WTC11 (cell line): ENCODE measurements at regions not wholly inside any gene's neighbourhood (a gene's known extent, or its start where the extent isn't known, plus 50 kb on each side); places are given as distances from the start of the nearest gene placed in this dataset.

Experiments
- ATAC-seq: fragments of 200-7000 bp; cut with Tn5 transposase; 2 replicates; pipeline ENCODE4 v1.10.0; 2021; ENCODE audit warnings: mild to moderate bottlenecking, moderate library complexity
- CTCF ChIA-PET: fragments of 300-600 bp; sonication (Branson Sonifier 250); formaldehyde crosslinking; loops from one replicate; lab custom pipeline; 2021; ENCODE audit warnings: antibody characterized with exemption; lab: Charles Lee
- POLR2A ChIA-PET: fragments of 350-600 bp; sonication (Branson Sonifier 250); formaldehyde crosslinking; loops from one replicate; lab custom pipeline; 2021; ENCODE audit warnings: antibody characterized with exemption; lab: Charles Lee
- DNase-seq: peaks from one replicate; pipeline ENCODE4 v3.0.0; 2021; ENCODE audit warnings: low spot score
- H3K27ac Mint-ChIP-seq: 2 replicates; pipeline ENCODE4 v1.8.0; 2021; ENCODE audit warnings: mixed read lengths
- H3K27me3 Mint-ChIP-seq: 2 replicates; pipeline ENCODE4 v1.8.0; 2021; ENCODE audit warnings: low read depth, mild to moderate bottlenecking, moderate library complexity, mixed read lengths
- H3K36me3 Mint-ChIP-seq: 2 replicates; pipeline ENCODE4 v1.8.0; 2021; ENCODE audit warnings: mixed read lengths
- H3K4me1 Mint-ChIP-seq: 2 replicates; pipeline ENCODE4 v1.8.0; 2022; ENCODE audit warnings: mixed read lengths
- H3K4me3 Mint-ChIP-seq: 2 replicates; pipeline ENCODE4 v1.8.0; 2021; ENCODE audit warnings: mild to moderate bottlenecking, moderate library complexity, mixed read lengths
- H3K9me3 Mint-ChIP-seq: 2 replicates; pipeline ENCODE4 v1.8.0; 2021; ENCODE audit warnings: mixed read lengths
- AFF4 ChIP-seq: sonication (generic); formaldehyde crosslinking; IDR thresholded peaks from 2 replicates; pipeline ENCODE4 v1.8.1; 2023; ENCODE audit warnings: mild to moderate bottlenecking, missing genetic modification reagents, borderline replicate concordance
- CTCF ChIP-seq: fragments of 200-600 bp; IDR thresholded peaks from 2 replicates; pipeline ENCODE4 v1.8.0; 2022; ENCODE audit warnings: antibody characterized with exemption
- FOXJ3 ChIP-seq: sonication (generic); formaldehyde crosslinking; IDR thresholded peaks from 2 replicates; pipeline ENCODE4 v1.9.0; 2021; ENCODE audit warnings: missing genetic modification reagents, mild to moderate bottlenecking, borderline replicate concordance
- FOXP1 ChIP-seq: sonication (generic); formaldehyde crosslinking; IDR thresholded peaks from 2 replicates; pipeline ENCODE4 v1.8.0; 2022; ENCODE audit warnings: missing genetic modification reagents, mild to moderate bottlenecking, moderate library complexity, borderline replicate concordance
- GRHL2 ChIP-seq: fragments of 250-450 bp; sonication (Bioruptor Pico); IDR thresholded peaks from 2 replicates; pipeline ENCODE4 v1.8.0; 2022; ENCODE audit warnings: mild to moderate bottlenecking, moderate library complexity; ENCODE audit not compliant: insufficient replicate concordance, severe bottlenecking
- KAT7 ChIP-seq: sonication (generic); formaldehyde crosslinking; IDR thresholded peaks from 2 replicates; pipeline ENCODE4 v1.8.1; 2023; ENCODE audit warnings: missing genetic modification reagents, mild to moderate bottlenecking, borderline replicate concordance
- NFATC4 ChIP-seq: fragments of 250-450 bp; sonication (Bioruptor Pico); IDR thresholded peaks from 2 replicates; pipeline ENCODE4 v1.9.0; 2021; ENCODE audit warnings: mild to moderate bottlenecking
- NR1H2 ChIP-seq: sonication (generic); formaldehyde crosslinking; IDR thresholded peaks from 2 replicates; pipeline ENCODE4 v1.9.0; 2021; ENCODE audit warnings: mild to moderate bottlenecking, moderate library complexity, missing genetic modification reagents
- RELA ChIP-seq: sonication (generic); formaldehyde crosslinking; IDR thresholded peaks from 2 replicates; pipeline ENCODE4 v1.8.1; 2022; ENCODE audit warnings: missing genetic modification reagents, mild to moderate bottlenecking, borderline replicate concordance
- SMAD4 ChIP-seq: sonication (generic); formaldehyde crosslinking; IDR thresholded peaks from 2 replicates; pipeline ENCODE4 v1.8.0; 2022; ENCODE audit warnings: mild to moderate bottlenecking, missing genetic modification reagents
- SOX15 ChIP-seq: fragments of 250-450 bp; sonication (Bioruptor Pico); IDR thresholded peaks from 2 replicates; pipeline ENCODE4 v1.9.0; 2021; ENCODE audit warnings: mild to moderate bottlenecking
- TEAD4 ChIP-seq: sonication (generic); formaldehyde crosslinking; IDR thresholded peaks from 2 replicates; pipeline ENCODE4 v1.8.0; 2022; ENCODE audit warnings: mild to moderate bottlenecking, missing genetic modification reagents
- USF2 ChIP-seq: sonication (generic); formaldehyde crosslinking; IDR thresholded peaks from 2 replicates; pipeline ENCODE4 v1.8.1; 2023; ENCODE audit warnings: mild to moderate bottlenecking, missing genetic modification reagents, moderate library complexity
- ZBTB43 ChIP-seq: sonication (generic); formaldehyde crosslinking; IDR thresholded peaks from 2 replicates; pipeline ENCODE4 v1.8.1; 2023; ENCODE audit warnings: mild to moderate bottlenecking, missing genetic modification reagents
- ZNF121 ChIP-seq: sonication (generic); formaldehyde crosslinking; IDR thresholded peaks from 2 replicates; pipeline ENCODE4 v1.8.0; 2023; ENCODE audit warnings: missing genetic modification reagents
- ZNF263 ChIP-seq: sonication (generic); formaldehyde crosslinking; IDR thresholded peaks from 2 replicates; pipeline ENCODE4 v1.8.1; 2022; ENCODE audit warnings: low read depth, mild to moderate bottlenecking, moderate library complexity, missing genetic modification reagents
- ZNF416 ChIP-seq: fragments of 250-450 bp; sonication (Bioruptor Pico); IDR thresholded peaks from 2 replicates; pipeline ENCODE4 v1.9.0; 2021; ENCODE audit warnings: mild to moderate bottlenecking, inconsistent platforms
- ZNF423 ChIP-seq: fragments of 250-450 bp; sonication (Bioruptor Pico); IDR thresholded peaks from 2 replicates; pipeline ENCODE4 v2.1.2; 2022; ENCODE audit warnings: mild to moderate bottlenecking, moderate library complexity
- ZNF532 ChIP-seq: fragments of 250-450 bp; sonication (Bioruptor Pico); IDR thresholded peaks from 2 replicates; pipeline ENCODE4 v1.9.0; 2021; ENCODE audit warnings: mild to moderate bottlenecking, borderline replicate concordance
- ZNF671 ChIP-seq: fragments of 250-450 bp; sonication (Bioruptor Pico); IDR thresholded peaks from 2 replicates; pipeline ENCODE4 v1.8.0; 2021; ENCODE audit warnings: mild to moderate bottlenecking

- POLR2A ChIA-PET: no interaction called here
Observed at GRCh38 chr3:82495655-82496054, 734.2 kb upstream of the GBE1 start.

GRCh38 chr3:82494977-82495489 is 733.6 kb upstream of the GBE1 start:
- H3K27me3 Mint-ChIP-seq: no peaks in the 10 kb centered on the region
- POLR2A ChIA-PET: no interaction called here
- DNase-seq (no peak), ATAC-seq (no peak)
- H3K27ac Mint-ChIP-seq: no peak overlapping the region
- H3K36me3 Mint-ChIP-seq: no peaks in the 10 kb centered on the region
- CTCF ChIA-PET: no interaction called here
- no peaks in the 10 kb centered on the region for H3K9me3 Mint-ChIP-seq
- no peaks in the 10 kb centered on the region for H3K4me1 Mint-ChIP-seq
- no peak overlapping the region for H3K4me3 Mint-ChIP-seq
- TF ChIP-seq ZNF121 (CRISPR knock-in tag) (no peak), RELA (CRISPR knock-in tag) (no peak), USF2 (no peak), AFF4 (no peak), GRHL2 (no peak), ZNF423 (CRISPR knock-in tag) (no peak), NFATC4 (no peak), ZBTB43 (CRISPR knock-in tag) (no peak)

More at GRCh38 chr3:82495655-82496054, 734.2 kb upstream of the GBE1 start:
- TF ChIP-seq SOX15 (CRISPR knock-in tag): no peak
- TF ChIP-seq CTCF: no peak
- no peak for TF ChIP-seq SMAD4
- TF ChIP-seq NR1H2 (CRISPR knock-in tag): no peak
- TF ChIP-seq ZNF671: no peak
- TF ChIP-seq FOXP1 (CRISPR knock-in tag): no peak
- TF ChIP-seq NFATC4: no peak
- TF ChIP-seq ZNF532 (CRISPR knock-in tag): no peak
- TF ChIP-seq ZNF416 (CRISPR knock-in tag): no peak
- TF ChIP-seq TEAD4 (CRISPR knock-in tag): no peak
- TF ChIP-seq FOXJ3 (CRISPR knock-in tag): no peak
- no peak for TF ChIP-seq ZNF263
- TF ChIP-seq KAT7 (CRISPR knock-in tag): no peak
- Mint-ChIP-seq H3K9me3 (no peaks in the 10 kb centered on the region), H3K36me3 (no peaks in the 10 kb centered on the region), H3K27ac (no peak overlapping the region), H3K4me3 (no peak overlapping the region), H3K4me1 (no peaks in the 10 kb centered on the region), H3K27me3 (no peaks in the 10 kb centered on the region)
- ATAC-seq (no peak), DNase-seq (no peak)
- CTCF ChIA-PET: no interaction called here
